HFFc6 (cell line): ENCODE measurements at regions not wholly inside any gene's neighbourhood (a gene's known extent, or its start where the extent isn't known, plus 50 kb on each side); places are given as distances from the start of the nearest gene placed in this dataset.

Experiments used
- DNase-seq: peaks from one replicate; pipeline ENCODE4 v3.0.0-alpha.2; 2018
- H3K27ac Mint-ChIP-seq: 2 replicates; pipeline ENCODE4 v1.8.0; 2020; ENCODE audit warnings: mild to moderate bottlenecking, mixed read lengths
- H3K27me3 Mint-ChIP-seq: 2 replicates; pipeline ENCODE4 v1.8.0; 2021; ENCODE audit warnings: mild to moderate bottlenecking, moderate library complexity, mixed read lengths; ENCODE audit not compliant: insufficient read depth
- H3K36me3 Mint-ChIP-seq: 2 replicates; pipeline ENCODE4 v1.8.0; 2021; ENCODE audit warnings: low read depth, mixed read lengths
- H3K4me1 Mint-ChIP-seq: 2 replicates; pipeline ENCODE4 v1.8.0; 2020; ENCODE audit warnings: low read depth, mixed read lengths
- H3K4me3 Mint-ChIP-seq: 2 replicates; pipeline ENCODE4 v1.8.0; 2020; ENCODE audit warnings: mild to moderate bottlenecking, moderate library complexity, mixed read lengths
- H3K9me3 Mint-ChIP-seq: 2 replicates; pipeline ENCODE4 v1.8.0; 2020; ENCODE audit warnings: mild to moderate bottlenecking, mixed read lengths
- TF ChIP-seq, protein P1 (sequence below): fragments of 200-600 bp; sonication (generic); IDR thresholded peaks from 2 replicates; pipeline ENCODE4 v1.5.0; 2021; ENCODE audit warnings: antibody characterized with exemption, mild to moderate bottlenecking

- DNase-seq, result no peak
- Mint-ChIP-seq H3K4me1 (peaks cover 41% of the 10 kb centered on the region), H3K4me3 (no peak overlapping the region), H3K27ac (no peak overlapping the region), H3K27me3 (no peaks in the 10 kb centered on the region), H3K9me3 (no peaks in the 10 kb centered on the region), H3K36me3 (no peaks in the 10 kb centered on the region)
- TF ChIP-seq, protein P1, sequence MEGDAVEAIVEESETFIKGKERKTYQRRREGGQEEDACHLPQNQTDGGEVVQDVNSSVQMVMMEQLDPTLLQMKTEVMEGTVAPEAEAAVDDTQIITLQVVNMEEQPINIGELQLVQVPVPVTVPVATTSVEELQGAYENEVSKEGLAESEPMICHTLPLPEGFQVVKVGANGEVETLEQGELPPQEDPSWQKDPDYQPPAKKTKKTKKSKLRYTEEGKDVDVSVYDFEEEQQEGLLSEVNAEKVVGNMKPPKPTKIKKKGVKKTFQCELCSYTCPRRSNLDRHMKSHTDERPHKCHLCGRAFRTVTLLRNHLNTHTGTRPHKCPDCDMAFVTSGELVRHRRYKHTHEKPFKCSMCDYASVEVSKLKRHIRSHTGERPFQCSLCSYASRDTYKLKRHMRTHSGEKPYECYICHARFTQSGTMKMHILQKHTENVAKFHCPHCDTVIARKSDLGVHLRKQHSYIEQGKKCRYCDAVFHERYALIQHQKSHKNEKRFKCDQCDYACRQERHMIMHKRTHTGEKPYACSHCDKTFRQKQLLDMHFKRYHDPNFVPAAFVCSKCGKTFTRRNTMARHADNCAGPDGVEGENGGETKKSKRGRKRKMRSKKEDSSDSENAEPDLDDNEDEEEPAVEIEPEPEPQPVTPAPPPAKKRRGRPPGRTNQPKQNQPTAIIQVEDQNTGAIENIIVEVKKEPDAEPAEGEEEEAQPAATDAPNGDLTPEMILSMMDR, result no peak
Measured at GRCh38 chr22:26885441-26886261, 228.3 kb downstream of the MIAT start.

GRCh38 chr22:26887456-26887855 is 230.1 kb downstream of the MIAT start:
- Mint-ChIP-seq H3K9me3 (no peaks in the 10 kb centered on the region), H3K4me3 (peak overlapping the region; percentile 46), H3K4me1 (peaks cover 57% of the 10 kb centered on the region), H3K36me3 (no peaks in the 10 kb centered on the region), H3K27me3 (no peaks in the 10 kb centered on the region; the same call in 1 of the 2 replicates), H3K27ac (peak overlapping the region; percentile 62)
- TF ChIP-seq, protein P1, result no peak
- DNase-seq, result peak; percentile 74

DNA sequence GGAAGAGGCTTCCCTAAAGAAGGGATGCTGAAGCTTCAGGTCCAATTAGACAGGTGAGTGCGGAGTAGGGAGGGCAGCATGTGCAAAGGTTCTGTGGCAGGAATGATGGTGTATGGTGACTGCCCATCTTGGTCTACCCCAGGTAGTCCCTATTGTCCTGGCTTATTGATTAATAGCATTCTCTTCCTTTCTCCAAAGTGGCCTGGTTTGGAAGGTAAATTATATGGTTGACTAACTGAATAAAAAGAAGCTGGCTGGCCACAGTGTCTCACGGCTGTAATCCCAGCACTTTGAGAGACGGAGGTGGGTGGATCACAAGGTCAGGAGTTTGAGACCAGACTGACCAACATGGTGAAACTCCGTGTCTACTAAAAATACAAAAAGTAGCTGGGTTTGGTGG is 230.5 kb downstream of the MIAT start:
- no peak for DNase-seq
- TF ChIP-seq, protein P1, result no peak
- peaks cover 1% of the 10 kb centered on the region; the same call in 1 of the 2 replicates for H3K27me3 Mint-ChIP-seq
- no peaks in the 10 kb centered on the region for H3K36me3 Mint-ChIP-seq
- peak overlapping the region; percentile 46 for H3K4me3 Mint-ChIP-seq
- H3K9me3 Mint-ChIP-seq, result no peaks in the 10 kb centered on the region
- H3K4me1 Mint-ChIP-seq, result peaks cover 61% of the 10 kb centered on the region
- H3K27ac Mint-ChIP-seq, result peak overlapping the region; percentile 62

DNA sequence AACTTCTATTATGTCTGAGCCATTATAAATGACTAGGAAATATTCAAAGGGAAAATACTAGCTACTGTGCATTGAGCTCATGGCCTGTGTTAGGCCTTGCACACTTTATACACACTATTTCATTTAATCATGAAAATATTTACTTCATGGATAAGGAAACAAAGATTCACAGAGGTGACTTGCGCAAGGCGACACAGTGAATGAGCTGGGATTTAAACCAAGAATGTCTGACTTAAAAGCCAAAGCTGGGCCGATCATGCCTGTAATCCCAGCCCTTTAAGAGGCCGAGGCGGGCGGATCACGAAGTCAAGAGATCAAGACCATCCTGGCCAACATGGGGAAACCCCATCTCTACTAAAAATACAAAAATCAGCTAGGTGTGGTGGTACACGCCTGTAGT is 231.5 kb downstream of the MIAT start:
- Mint-ChIP-seq H3K36me3 (no peaks in the 10 kb centered on the region), H3K27me3 (peaks cover 1% of the 10 kb centered on the region; the same call in 1 of the 2 replicates), H3K4me3 (no peak overlapping the region), H3K27ac (no peak overlapping the region), H3K9me3 (no peaks in the 10 kb centered on the region), H3K4me1 (peaks cover 71% of the 10 kb centered on the region)
- TF ChIP-seq, protein P1, result no peak
- no peak for DNase-seq

DNA sequence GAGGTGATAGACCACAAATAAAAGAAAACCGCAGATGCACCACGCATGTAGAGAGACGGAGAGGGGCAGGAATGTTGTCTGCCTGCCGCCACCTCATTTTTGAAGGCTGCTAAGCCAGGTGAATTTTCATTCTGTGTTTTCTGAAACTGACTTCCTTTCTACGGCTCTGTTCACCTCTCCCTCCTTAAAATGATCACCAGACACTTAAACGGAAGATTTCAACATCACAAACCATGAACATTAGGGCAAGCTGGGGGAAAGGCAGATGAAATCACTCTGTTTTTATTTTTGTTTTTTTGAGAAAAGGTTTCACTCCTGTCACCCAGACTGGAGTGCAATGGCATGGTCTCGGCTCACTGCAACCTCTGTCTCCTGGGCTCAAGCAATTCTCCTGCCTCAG is 232.4 kb downstream of the MIAT start:
- Mint-ChIP-seq H3K4me3 (no peak overlapping the region), H3K27ac (no peak overlapping the region), H3K27me3 (peaks cover 1% of the 10 kb centered on the region; the same call in 1 of the 2 replicates), H3K4me1 (peaks cover 80% of the 10 kb centered on the region), H3K36me3 (no peaks in the 10 kb centered on the region), H3K9me3 (no peaks in the 10 kb centered on the region)
- TF ChIP-seq, protein P1, result no peak
- DNase-seq, result no peak
